ENCODE measurements at regions not wholly inside any gene's neighbourhood (a gene's known extent, or its start where the extent isn't known, plus 50 kb on each side); places are given as distances from the start of the nearest gene placed in this dataset.

GRCh38 chr7:25788961-25789620, 362.9 kb upstream of the NFE2L3 start:
- peaks cover 0 to 6% (median 4%) of the 10 kb centered on the region in 3 donors for H3K4me1 ChIP-seq (ENCODE audit: control insufficient read depth in 3 of 3, insufficient read depth in 3 of 3, low read length in 3 of 3)
- no peaks in the 10 kb centered on the region for H3K36me3 ChIP-seq (ENCODE audit: control insufficient read depth in 3 of 3, insufficient read depth in 3 of 3, low read length in 3 of 3)
- H3K27ac ChIP-seq (ENCODE audit: low read depth, low read length): no peak overlapping the region
- no peaks in the 10 kb centered on the region for H3K27me3 ChIP-seq (ENCODE audit: control insufficient read depth in 3 of 3, insufficient read depth in 3 of 3, low read length in 3 of 3)
- no peak overlapping the region for H3K4me3 ChIP-seq (ENCODE audit: low read length in 3 of 3)
- no peak overlapping the region for H3K9ac ChIP-seq (ENCODE audit: low read depth in 1 of 3, low read length in 3 of 3)
- no peaks in the 10 kb centered on the region for H3K9me3 ChIP-seq (ENCODE audit: control insufficient read depth in 3 of 3, low read length in 3 of 3)

GRCh38 chr7:25789701-25790640, 362.0 kb upstream of the NFE2L3 start:
- peaks cover 0 to 6% (median 4%) of the 10 kb centered on the region in 3 donors for H3K4me1 ChIP-seq (ENCODE audit: control insufficient read depth in 3 of 3, insufficient read depth in 3 of 3, low read length in 3 of 3)
- H3K36me3 ChIP-seq (ENCODE audit: control insufficient read depth in 3 of 3, insufficient read depth in 3 of 3, low read length in 3 of 3): no peaks in the 10 kb centered on the region
- H3K9me3 ChIP-seq (ENCODE audit: control insufficient read depth in 3 of 3, low read length in 3 of 3): no peaks in the 10 kb centered on the region
- no peak overlapping the region for H3K4me3 ChIP-seq (ENCODE audit: low read length in 3 of 3)
- no peak overlapping the region for H3K9ac ChIP-seq (ENCODE audit: low read depth in 1 of 3, low read length in 3 of 3)
- no peak overlapping the region for H3K27ac ChIP-seq (ENCODE audit: low read depth, low read length)
- no peaks in the 10 kb centered on the region for H3K27me3 ChIP-seq (ENCODE audit: control insufficient read depth in 3 of 3, insufficient read depth in 3 of 3, low read length in 3 of 3)

- H3K4me1 ChIP-seq (ENCODE audit: control insufficient read depth in 3 of 3, insufficient read depth in 3 of 3, low read length in 3 of 3): peaks cover 4 to 12% (median 8%) of the 10 kb centered on the region in 3 donors
- H3K9ac ChIP-seq (ENCODE audit: low read depth in 1 of 3, low read length in 3 of 3): no peak overlapping the region
- no peak overlapping the region for H3K4me3 ChIP-seq (ENCODE audit: low read length in 3 of 3)
- no peaks in the 10 kb centered on the region for H3K9me3 ChIP-seq (ENCODE audit: control insufficient read depth in 3 of 3, low read length in 3 of 3)
- no peaks in the 10 kb centered on the region for H3K27me3 ChIP-seq (ENCODE audit: control insufficient read depth in 3 of 3, insufficient read depth in 3 of 3, low read length in 3 of 3)
- H3K36me3 ChIP-seq (ENCODE audit: control insufficient read depth in 3 of 3, insufficient read depth in 3 of 3, low read length in 3 of 3): no peaks in the 10 kb centered on the region
- no peak overlapping the region for H3K27ac ChIP-seq (ENCODE audit: low read depth, low read length)
Observed at GRCh38 chr7:25790963-25791362, 361.0 kb upstream of the NFE2L3 start.

GRCh38 chr7:25792586-25792985, 359.4 kb upstream of the NFE2L3 start:
- no peak overlapping the region for H3K9ac ChIP-seq (ENCODE audit: low read depth in 1 of 3, low read length in 3 of 3)
- H3K9me3 ChIP-seq (ENCODE audit: control insufficient read depth in 3 of 3, low read length in 3 of 3): no peaks in the 10 kb centered on the region
- no peak overlapping the region for H3K4me3 ChIP-seq (ENCODE audit: low read length in 3 of 3)
- H3K4me1 ChIP-seq (ENCODE audit: control insufficient read depth in 3 of 3, insufficient read depth in 3 of 3, low read length in 3 of 3): peaks cover 5 to 13% (median 10%) of the 10 kb centered on the region in 3 donors
- no peak overlapping the region for H3K27ac ChIP-seq (ENCODE audit: low read depth, low read length)
- H3K27me3 ChIP-seq (ENCODE audit: control insufficient read depth in 3 of 3, insufficient read depth in 3 of 3, low read length in 3 of 3): no peaks in the 10 kb centered on the region
- H3K36me3 ChIP-seq (ENCODE audit: control insufficient read depth in 3 of 3, insufficient read depth in 3 of 3, low read length in 3 of 3): no peaks in the 10 kb centered on the region

- peak overlapping the region in 1 of 3 donors; percentile 42 for H3K9ac ChIP-seq (ENCODE audit: low read depth in 1 of 3, low read length in 3 of 3)
- H3K27me3 ChIP-seq (ENCODE audit: control insufficient read depth in 3 of 3, insufficient read depth in 3 of 3, low read length in 3 of 3): no peaks in the 10 kb centered on the region
- peak overlapping the region; percentile 52 for H3K27ac ChIP-seq (ENCODE audit: low read depth, low read length)
- H3K4me1 ChIP-seq (ENCODE audit: control insufficient read depth in 3 of 3, insufficient read depth in 3 of 3, low read length in 3 of 3): peaks cover 5 to 7% (median 6%) of the 10 kb centered on the region in 3 donors
- H3K36me3 ChIP-seq (ENCODE audit: control insufficient read depth in 3 of 3, insufficient read depth in 3 of 3, low read length in 3 of 3): no peaks in the 10 kb centered on the region
- peak overlapping the region; percentile 10 to 52 (median 49) for H3K4me3 ChIP-seq (ENCODE audit: low read length in 3 of 3)
- no peaks in the 10 kb centered on the region for H3K9me3 ChIP-seq (ENCODE audit: control insufficient read depth in 3 of 3, low read length in 3 of 3)
Observed at GRCh38 chr7:25795824-25796235, 356.2 kb upstream of the NFE2L3 start.

GRCh38 chr7:25798344-25798743, 353.7 kb upstream of the NFE2L3 start:
- Histone ChIP-seq H3K9ac (ENCODE audit: low read depth in 1 of 3, low read length in 3 of 3) (no peak overlapping the region), H3K9me3 (ENCODE audit: control insufficient read depth in 3 of 3, low read length in 3 of 3) (no peaks in the 10 kb centered on the region), H3K4me1 (ENCODE audit: control insufficient read depth in 3 of 3, insufficient read depth in 3 of 3, low read length in 3 of 3) (peaks cover 5 to 7% (median 6%) of the 10 kb centered on the region in 3 donors), H3K27ac (ENCODE audit: low read depth, low read length) (no peak overlapping the region), H3K36me3 (ENCODE audit: control insufficient read depth in 3 of 3, insufficient read depth in 3 of 3, low read length in 3 of 3) (no peaks in the 10 kb centered on the region), H3K4me3 (ENCODE audit: low read length in 3 of 3) (no peak overlapping the region), H3K27me3 (ENCODE audit: control insufficient read depth in 3 of 3, insufficient read depth in 3 of 3, low read length in 3 of 3) (no peaks in the 10 kb centered on the region)

GRCh38 chr7:25801214-25801613, 350.8 kb upstream of the NFE2L3 start:
- Histone ChIP-seq H3K9me3 (ENCODE audit: control insufficient read depth in 3 of 3, low read length in 3 of 3) (no peaks in the 10 kb centered on the region), H3K4me1 (ENCODE audit: control insufficient read depth in 3 of 3, insufficient read depth in 3 of 3, low read length in 3 of 3) (no peaks in the 10 kb centered on the region), H3K27me3 (ENCODE audit: control insufficient read depth in 3 of 3, insufficient read depth in 3 of 3, low read length in 3 of 3) (no peaks in the 10 kb centered on the region), H3K4me3 (ENCODE audit: low read length in 3 of 3) (no peak overlapping the region), H3K36me3 (ENCODE audit: control insufficient read depth in 3 of 3, insufficient read depth in 3 of 3, low read length in 3 of 3) (no peaks in the 10 kb centered on the region), H3K9ac (ENCODE audit: low read depth in 1 of 3, low read length in 3 of 3) (no peak overlapping the region), H3K27ac (ENCODE audit: low read depth, low read length) (no peak overlapping the region)

GRCh38 chr7:25802057-25802456, 349.9 kb upstream of the NFE2L3 start:
- Histone ChIP-seq H3K9me3 (ENCODE audit: control insufficient read depth in 3 of 3, low read length in 3 of 3) (no peaks in the 10 kb centered on the region), H3K9ac (ENCODE audit: low read depth in 1 of 3, low read length in 3 of 3) (no peak overlapping the region), H3K27me3 (ENCODE audit: control insufficient read depth in 3 of 3, insufficient read depth in 3 of 3, low read length in 3 of 3) (no peaks in the 10 kb centered on the region), H3K4me1 (ENCODE audit: control insufficient read depth in 3 of 3, insufficient read depth in 3 of 3, low read length in 3 of 3) (no peaks in the 10 kb centered on the region), H3K27ac (ENCODE audit: low read depth, low read length) (no peak overlapping the region), H3K4me3 (ENCODE audit: low read length in 3 of 3) (no peak overlapping the region), H3K36me3 (ENCODE audit: control insufficient read depth in 3 of 3, insufficient read depth in 3 of 3, low read length in 3 of 3) (no peaks in the 10 kb centered on the region)

- no peak overlapping the region for H3K4me3 ChIP-seq (ENCODE audit: low read length in 3 of 3)
- no peak overlapping the region for H3K27ac ChIP-seq (ENCODE audit: low read depth, low read length)
- no peak overlapping the region for H3K9ac ChIP-seq (ENCODE audit: low read depth in 1 of 3, low read length in 3 of 3)
- no peaks in the 10 kb centered on the region for H3K36me3 ChIP-seq (ENCODE audit: control insufficient read depth in 3 of 3, insufficient read depth in 3 of 3, low read length in 3 of 3)
- no peaks in the 10 kb centered on the region for H3K27me3 ChIP-seq (ENCODE audit: control insufficient read depth in 3 of 3, insufficient read depth in 3 of 3, low read length in 3 of 3)
- H3K9me3 ChIP-seq (ENCODE audit: control insufficient read depth in 3 of 3, low read length in 3 of 3): no peaks in the 10 kb centered on the region
- H3K4me1 ChIP-seq (ENCODE audit: control insufficient read depth in 3 of 3, insufficient read depth in 3 of 3, low read length in 3 of 3): no peaks in the 10 kb centered on the region
Observed at GRCh38 chr7:25802473-25802872, 349.5 kb upstream of the NFE2L3 start.
